Liver (tissue), 8 donors: ENCODE measurements at regions not wholly inside any gene's neighbourhood (a gene's known extent, or its start where the extent isn't known, plus 50 kb on each side); places are given as distances from the start of the nearest gene placed in this dataset.

Source experiments
- DNase-seq: peaks from one replicate; pipeline ENCODE4 v3.0.0-alpha.2; 2017; ENCODE audit warnings: low spot score
- H3K27ac ChIP-seq, 2 donors: one replicate each; pipeline ENCODE4 v1.7.0; 2013; ENCODE audit warnings: inconsistent platforms in 2 of 2, low read length in 2 of 2, control low read depth in 1 of 2, low read depth in 1 of 2, mild to moderate bottlenecking in 1 of 2
- H3K27me3 ChIP-seq, 4 donors: one replicate each; pipeline versions ENCODE4 v1.6.1 to v1.7.0; 2013; ENCODE audit warnings: low read length in 3 of 4, inconsistent platforms in 1 of 4, mild to moderate bottlenecking in 1 of 4, moderate library complexity in 1 of 4; ENCODE audit not compliant: control insufficient read depth in 4 of 4, insufficient read depth in 4 of 4
- H3K36me3 ChIP-seq, 4 donors: one replicate each; pipeline versions ENCODE4 v1.6.1 to v1.7.0; 2013; ENCODE audit warnings: low read length in 3 of 4, mild to moderate bottlenecking in 3 of 4, low read depth in 1 of 4, moderate library complexity in 1 of 4; ENCODE audit not compliant: control insufficient read depth in 4 of 4, insufficient read depth in 3 of 4
- H3K4me1 ChIP-seq, 4 donors: one replicate each; pipeline versions ENCODE4 v1.6.1 to v1.7.0; 2013; ENCODE audit warnings: low read length in 3 of 4, mild to moderate bottlenecking in 3 of 4, moderate library complexity in 1 of 4; ENCODE audit not compliant: control insufficient read depth in 4 of 4, insufficient read depth in 4 of 4
- H3K4me3 ChIP-seq, 3 donors: one replicate each; pipeline versions ENCODE4 v1.6.1 to v1.7.0; 2013; ENCODE audit warnings: low read length in 3 of 3, control low read depth in 1 of 3, low read depth in 1 of 3, mild to moderate bottlenecking in 1 of 3
- H3K9ac ChIP-seq, 2 donors: one replicate each; pipeline ENCODE4 v1.7.0; 2013; ENCODE audit warnings: low read length in 2 of 2, mild to moderate bottlenecking in 2 of 2, moderate library complexity in 2 of 2, control low read depth in 1 of 2, low read depth in 1 of 2
- H3K9me3 ChIP-seq, 4 donors: one replicate each; pipeline versions ENCODE4 v1.6.1 to v1.7.0; 2013; ENCODE audit warnings: low read length in 3 of 4; ENCODE audit not compliant: control insufficient read depth in 4 of 4
- CTCF ChIP-seq: fragments of 150-350 bp; IDR thresholded peaks from 2 replicates; pipeline ENCODE4 v1.5.1; 2017; ENCODE audit warnings: improper control_type of control experiment, low read depth, low read length; ENCODE audit not compliant: missing input control
- EGR1 ChIP-seq, 2 donors: IDR thresholded peaks; 2 replicates each; pipeline ENCODE4 v1.6.1; 2016 to 2018; ENCODE audit warnings: antibody characterized with exemption in 2 of 2, low read depth in 2 of 2
- FOXA1 ChIP-seq: IDR thresholded peaks from 2 replicates; pipeline ENCODE4 v1.6.1; 2016; ENCODE audit warnings: antibody characterized with exemption
- FOXA2 ChIP-seq: IDR thresholded peaks from 2 replicates; pipeline ENCODE4 v1.6.1; 2016; ENCODE audit warnings: antibody characterized with exemption
- GABPA ChIP-seq, 2 donors: IDR thresholded peaks in 1 of 2; conservative IDR thresholded peaks in 1 of 2; 2 replicates each; pipeline ENCODE4 v1.6.1; 2016; ENCODE audit warnings: antibody characterized with exemption in 2 of 2, mild to moderate bottlenecking in 1 of 2, moderate library complexity in 1 of 2
- HNF4G ChIP-seq: IDR thresholded peaks from 2 replicates; pipeline ENCODE4 v1.6.1; 2016; ENCODE audit warnings: antibody characterized with exemption
- JUND ChIP-seq, 2 donors: IDR thresholded peaks; 2 replicates each; pipeline ENCODE4 v1.6.1; 2016; ENCODE audit warnings: antibody characterized with exemption in 2 of 2
- MAX ChIP-seq: IDR thresholded peaks from 2 replicates; pipeline ENCODE4 v1.6.1; 2016; ENCODE audit warnings: antibody characterized with exemption
- NR2F2 ChIP-seq: IDR thresholded peaks from 2 replicates; pipeline ENCODE4 v1.6.1; 2016; ENCODE audit warnings: antibody characterized with exemption
- RAD21 ChIP-seq, 2 donors: IDR thresholded peaks; 2 replicates each; pipeline ENCODE4 v1.6.1; 2016; ENCODE audit warnings: antibody characterized with exemption in 2 of 2, mild to moderate bottlenecking in 2 of 2
- REST ChIP-seq: IDR thresholded peaks from 2 replicates; pipeline ENCODE4 v1.6.1; 2016; ENCODE audit warnings: antibody characterized with exemption, mild to moderate bottlenecking
- RXRA ChIP-seq, 2 donors: IDR thresholded peaks; 2 replicates each; pipeline ENCODE4 v1.6.1; 2017 to 2018; ENCODE audit warnings: antibody characterized with exemption in 2 of 2, mild to moderate bottlenecking in 1 of 2
- SP1 ChIP-seq: IDR thresholded peaks from 2 replicates; pipeline ENCODE4 v1.6.1; 2018; ENCODE audit warnings: antibody characterized with exemption, mild to moderate bottlenecking
- TAF1 ChIP-seq: conservative IDR thresholded peaks from 2 replicates; pipeline ENCODE4 v1.6.1; 2016; ENCODE audit warnings: antibody characterized with exemption, mild to moderate bottlenecking
- YY1 ChIP-seq: IDR thresholded peaks from 2 replicates; pipeline ENCODE4 v1.6.1; 2016; ENCODE audit warnings: antibody characterized with exemption, mild to moderate bottlenecking
- WGBS: extraction: QIAGEN DNeasy Blood & Tissue Kit; methylation state at CpG from one replicate; pipeline ENCODE4 v1.1.7; 2013; 5-methylcytosine and 5-hydroxymethylcytosine counted together
- TF ChIP-seq, protein P1 (sequence below): IDR thresholded peaks from 2 replicates; pipeline ENCODE4 v1.6.1; 2016; ENCODE audit warnings: antibody characterized with exemption
- TF ChIP-seq, protein P2 (sequence below): IDR thresholded peaks from 2 replicates; pipeline ENCODE4 v1.6.1; 2016; ENCODE audit warnings: antibody characterized with exemption
- donor health status: healthy.
- donor health status: healthy.
- donor health status: healthy.
- donor health status: healthy.
- donor health status: healthy.

GRCh38 chr14:95023886-95024285 is 133.4 kb downstream of the DICER1 start:
- peaks cover 0 to 4% (median 0%) of the 10 kb centered on the region in 4 donors for H3K27me3 ChIP-seq
- DNase-seq = no peak
- no peak overlapping the region for H3K9ac ChIP-seq
- no peak for TF ChIP-seq RXRA (IDR thresholded peaks at IDR 0.05)
- no peak for TF ChIP-seq SP1
- TF ChIP-seq RAD21 (IDR thresholded peaks at IDR 0.05) = no peak
- no peak for TF ChIP-seq FOXA2
- TF ChIP-seq, protein P1, sequence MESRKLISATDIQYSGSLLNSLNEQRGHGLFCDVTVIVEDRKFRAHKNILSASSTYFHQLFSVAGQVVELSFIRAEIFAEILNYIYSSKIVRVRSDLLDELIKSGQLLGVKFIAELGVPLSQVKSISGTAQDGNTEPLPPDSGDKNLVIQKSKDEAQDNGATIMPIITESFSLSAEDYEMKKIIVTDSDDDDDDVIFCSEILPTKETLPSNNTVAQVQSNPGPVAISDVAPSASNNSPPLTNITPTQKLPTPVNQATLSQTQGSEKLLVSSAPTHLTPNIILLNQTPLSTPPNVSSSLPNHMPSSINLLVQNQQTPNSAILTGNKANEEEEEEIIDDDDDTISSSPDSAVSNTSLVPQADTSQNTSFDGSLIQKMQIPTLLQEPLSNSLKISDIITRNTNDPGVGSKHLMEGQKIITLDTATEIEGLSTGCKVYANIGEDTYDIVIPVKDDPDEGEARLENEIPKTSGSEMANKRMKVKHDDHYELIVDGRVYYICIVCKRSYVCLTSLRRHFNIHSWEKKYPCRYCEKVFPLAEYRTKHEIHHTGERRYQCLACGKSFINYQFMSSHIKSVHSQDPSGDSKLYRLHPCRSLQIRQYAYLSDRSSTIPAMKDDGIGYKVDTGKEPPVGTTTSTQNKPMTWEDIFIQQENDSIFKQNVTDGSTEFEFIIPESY = no peak
- TF ChIP-seq YY1 = no peak
- no peak for TF ChIP-seq MAX
- no peak for TF ChIP-seq EGR1 (IDR thresholded peaks at IDR 0.05; ENCODE audit: low read depth in 2 of 2)
- no peaks in the 10 kb centered on the region for H3K36me3 ChIP-seq
- WGBS = 58% methylated on average over 4 of the region's 4 CpGs
- no peaks in the 10 kb centered on the region for H3K9me3 ChIP-seq
- H3K4me1 ChIP-seq = no peaks in the 10 kb centered on the region
- no peak overlapping the region for H3K4me3 ChIP-seq
- no peak overlapping the region for H3K27ac ChIP-seq

GRCh38 chr14:95023115-95023514 is 134.2 kb downstream of the DICER1 start:
- Histone ChIP-seq H3K4me3 (no peak overlapping the region), H3K9ac (no peak overlapping the region), H3K9me3 (no peaks in the 10 kb centered on the region), H3K4me1 (no peaks in the 10 kb centered on the region), H3K36me3 (no peaks in the 10 kb centered on the region), H3K27me3 (peaks cover 0 to 4% (median 0%) of the 10 kb centered on the region in 4 donors), H3K27ac (no peak overlapping the region)
- no peak for DNase-seq
- 87% methylated on average over 9 of the region's 9 CpGs for WGBS
- no peak for TF ChIP-seq YY1
- no peak for TF ChIP-seq TAF1
- no peak for TF ChIP-seq EGR1 (IDR thresholded peaks at IDR 0.05; ENCODE audit: low read depth in 2 of 2)
- TF ChIP-seq, protein P2, sequence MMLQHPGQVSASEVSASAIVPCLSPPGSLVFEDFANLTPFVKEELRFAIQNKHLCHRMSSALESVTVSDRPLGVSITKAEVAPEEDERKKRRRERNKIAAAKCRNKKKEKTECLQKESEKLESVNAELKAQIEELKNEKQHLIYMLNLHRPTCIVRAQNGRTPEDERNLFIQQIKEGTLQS = no peak
- no peak for TF ChIP-seq RXRA (IDR thresholded peaks at IDR 0.05)
- no peak for TF ChIP-seq CTCF
- TF ChIP-seq FOXA1 = no peak
- TF ChIP-seq FOXA2 = no peak
- TF ChIP-seq NR2F2 = no peak
- no peak for TF ChIP-seq RAD21 (IDR thresholded peaks at IDR 0.05)
- no peak for TF ChIP-seq JUND (IDR thresholded peaks at IDR 0.05)
- TF ChIP-seq HNF4G = no peak
- no peak for TF ChIP-seq SP1
- TF ChIP-seq REST = no peak
- no peak for TF ChIP-seq GABPA (IDR thresholded peaks at IDR 0.05 in 1 of 2, conservative IDR thresholded peaks at IDR 0.05 in 1 of 2)
